ENCODE measurements at regions not wholly inside any gene's neighbourhood (a gene's known extent, or its start where the extent isn't known, plus 50 kb on each side); places are given as distances from the start of the nearest gene placed in this dataset.

DNA sequence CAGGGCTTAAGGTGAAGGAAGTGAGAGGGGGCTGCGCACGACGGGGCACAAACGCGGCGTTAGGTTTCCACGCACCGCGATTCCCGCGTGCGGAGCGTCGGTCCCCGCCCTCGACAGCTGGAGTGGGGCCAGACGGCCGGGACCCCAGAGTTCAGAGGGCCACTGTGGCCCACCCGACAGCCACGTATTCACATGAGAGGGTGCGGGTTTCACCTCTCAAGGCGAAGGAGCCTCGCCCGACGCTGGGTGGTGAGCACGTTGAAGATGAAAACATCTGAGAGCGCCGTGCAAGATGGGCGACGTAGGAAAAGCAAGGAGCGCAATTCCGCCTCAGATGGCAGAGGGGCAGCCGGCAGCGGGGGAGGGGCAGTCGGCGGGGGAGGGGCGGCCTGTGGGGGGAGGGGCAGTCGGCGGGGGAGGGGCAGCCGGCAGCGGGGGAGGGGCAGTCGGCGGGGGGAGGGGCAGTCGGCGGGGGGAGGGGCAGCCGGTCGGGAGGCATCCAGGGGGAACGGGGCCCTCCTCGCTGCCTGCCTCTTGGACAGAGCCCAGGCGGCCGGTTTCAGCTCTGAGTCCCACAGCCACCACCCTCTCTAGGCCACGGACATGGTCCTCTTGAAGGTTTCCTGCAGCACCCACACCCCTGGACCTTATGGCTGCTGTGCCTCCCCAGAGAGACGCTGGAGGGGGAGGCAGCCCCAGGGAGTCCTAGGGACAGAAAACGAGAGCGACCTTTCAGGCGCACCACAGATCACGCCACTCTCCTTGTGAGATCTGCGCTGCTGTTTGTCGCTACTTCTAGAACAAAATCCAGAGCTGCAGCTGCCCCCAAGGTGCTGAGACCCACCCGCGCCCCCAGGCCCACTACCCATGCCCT is 113.7 kb downstream of the DLL1 start:
- TF ChIP-seq, protein P1, sequence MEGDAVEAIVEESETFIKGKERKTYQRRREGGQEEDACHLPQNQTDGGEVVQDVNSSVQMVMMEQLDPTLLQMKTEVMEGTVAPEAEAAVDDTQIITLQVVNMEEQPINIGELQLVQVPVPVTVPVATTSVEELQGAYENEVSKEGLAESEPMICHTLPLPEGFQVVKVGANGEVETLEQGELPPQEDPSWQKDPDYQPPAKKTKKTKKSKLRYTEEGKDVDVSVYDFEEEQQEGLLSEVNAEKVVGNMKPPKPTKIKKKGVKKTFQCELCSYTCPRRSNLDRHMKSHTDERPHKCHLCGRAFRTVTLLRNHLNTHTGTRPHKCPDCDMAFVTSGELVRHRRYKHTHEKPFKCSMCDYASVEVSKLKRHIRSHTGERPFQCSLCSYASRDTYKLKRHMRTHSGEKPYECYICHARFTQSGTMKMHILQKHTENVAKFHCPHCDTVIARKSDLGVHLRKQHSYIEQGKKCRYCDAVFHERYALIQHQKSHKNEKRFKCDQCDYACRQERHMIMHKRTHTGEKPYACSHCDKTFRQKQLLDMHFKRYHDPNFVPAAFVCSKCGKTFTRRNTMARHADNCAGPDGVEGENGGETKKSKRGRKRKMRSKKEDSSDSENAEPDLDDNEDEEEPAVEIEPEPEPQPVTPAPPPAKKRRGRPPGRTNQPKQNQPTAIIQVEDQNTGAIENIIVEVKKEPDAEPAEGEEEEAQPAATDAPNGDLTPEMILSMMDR (conservative IDR thresholded peaks at IDR 0.05; ENCODE audit: low read depth, low read length) = no peak
- no peak for DNase-seq (ENCODE audit: low read depth)
- no peak overlapping the region for H3K4me3 ChIP-seq (ENCODE audit: low read depth, low read length)

DNA sequence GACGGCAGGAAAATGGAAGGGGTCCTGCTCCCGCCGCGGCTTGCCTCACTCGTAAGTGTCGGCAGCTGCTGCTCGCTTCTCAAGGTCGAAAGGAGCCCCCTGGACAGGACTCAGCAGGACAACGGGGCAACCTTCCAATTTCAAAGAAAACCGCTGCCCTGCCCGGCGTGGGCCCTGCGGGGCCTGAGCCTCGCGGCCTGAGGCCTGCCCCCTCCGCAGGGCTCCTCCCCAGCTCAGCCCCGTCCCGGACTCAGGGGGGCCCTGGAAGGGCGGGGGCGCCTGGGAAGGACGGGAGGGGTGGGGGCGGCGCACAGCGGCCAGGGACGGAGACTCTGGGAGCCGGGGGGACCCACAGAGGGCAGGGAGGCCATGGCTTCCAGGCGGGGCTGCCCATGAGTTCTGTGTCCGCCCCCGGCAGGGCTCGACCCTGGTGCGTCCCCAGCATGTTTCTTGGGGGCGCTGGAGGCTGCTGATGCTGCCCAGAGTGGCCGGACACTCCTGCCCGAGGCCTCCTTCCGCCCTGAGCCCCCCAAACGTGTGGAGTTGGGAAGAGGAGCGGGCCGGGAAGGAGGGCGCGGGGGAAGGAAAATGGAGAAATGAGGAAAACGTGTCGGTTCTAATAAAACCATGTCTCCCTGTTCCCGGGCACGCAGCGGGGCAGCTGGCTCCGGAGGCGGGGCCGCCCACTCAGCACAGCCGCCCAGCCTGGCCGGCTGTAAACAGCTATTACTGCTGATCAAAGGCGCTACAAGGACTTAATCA is 114.6 kb downstream of the DLL1 start:
- DNase-seq (ENCODE audit: low read depth) = no peak
- TF ChIP-seq, protein P1 (conservative IDR thresholded peaks at IDR 0.05; ENCODE audit: low read depth, low read length) = no peak
- no peak overlapping the region for H3K4me3 ChIP-seq (ENCODE audit: low read depth, low read length)

DNA sequence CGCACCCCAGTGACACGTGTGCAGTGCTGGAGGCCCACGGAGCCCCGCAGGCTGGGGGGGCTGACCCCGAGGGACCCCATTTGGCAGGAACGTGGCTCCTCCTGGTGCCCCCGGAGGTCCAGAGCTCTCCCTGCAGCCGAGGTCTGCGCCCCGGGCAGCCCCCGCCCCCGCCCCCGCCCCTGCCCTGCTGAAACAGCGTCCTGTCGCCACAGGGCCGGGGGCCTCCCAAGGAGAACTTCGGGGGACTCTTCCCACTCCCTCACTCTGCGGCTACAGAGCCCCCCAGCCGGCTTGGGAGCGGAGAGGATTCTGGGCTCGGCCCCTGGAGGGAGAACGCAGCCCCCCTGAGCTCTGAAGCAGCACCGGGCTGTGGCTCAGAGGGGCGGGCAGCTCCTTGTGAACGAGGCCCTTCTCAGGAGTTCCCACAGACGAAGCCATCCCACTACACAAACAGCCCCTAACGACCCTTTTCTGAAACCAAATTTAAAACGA is 115.2 kb downstream of the DLL1 start:
- TF ChIP-seq, protein P1 (conservative IDR thresholded peaks at IDR 0.05; ENCODE audit: low read depth, low read length) = no peak
- H3K4me3 ChIP-seq (ENCODE audit: low read depth, low read length) = no peak overlapping the region
- DNase-seq (ENCODE audit: low read depth) = no peak

DNA sequence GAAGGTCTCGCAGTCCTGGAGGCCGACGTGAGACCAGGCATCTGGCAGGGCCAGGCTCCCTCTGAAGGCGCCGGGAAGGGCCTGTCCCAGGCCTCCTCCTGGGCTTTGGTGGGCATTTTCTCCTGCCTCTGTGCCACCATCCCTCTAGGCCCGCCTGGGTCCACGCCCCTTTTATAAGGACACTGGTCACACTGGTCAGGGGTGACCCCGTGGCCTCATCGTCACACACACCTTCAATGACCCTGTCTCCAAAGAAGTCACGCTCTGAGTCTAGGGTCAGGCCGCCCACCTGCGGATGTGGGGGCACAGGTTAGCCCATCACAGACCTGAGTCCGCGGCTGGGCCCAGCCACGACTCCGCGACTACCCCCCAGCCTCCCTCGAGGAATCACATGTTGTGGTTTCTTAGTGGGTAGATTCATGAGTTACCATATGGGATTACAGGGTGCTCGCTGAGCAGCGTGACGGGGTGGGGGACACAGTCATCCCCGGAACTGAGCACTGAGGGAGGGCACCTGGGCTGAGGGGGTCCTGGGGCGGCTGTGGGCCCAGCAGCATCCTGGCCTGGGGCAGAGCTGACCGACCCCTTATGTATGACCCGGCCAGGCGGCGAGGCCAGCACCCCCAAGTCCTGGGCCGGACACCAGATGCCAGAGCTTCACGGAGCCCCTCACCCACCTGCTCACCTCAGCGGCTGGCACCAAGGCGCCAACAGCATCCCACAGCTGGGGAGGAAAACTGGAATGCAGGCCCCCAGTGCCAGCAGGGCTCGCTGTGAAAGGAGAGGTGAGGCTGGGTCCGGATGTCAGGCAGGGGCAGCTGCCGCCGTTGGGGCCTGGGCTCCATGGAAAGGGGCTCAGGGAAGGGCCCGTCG is 115.9 kb downstream of the DLL1 start:
- DNase-seq (ENCODE audit: low read depth) = no peak
- H3K4me3 ChIP-seq (ENCODE audit: low read depth, low read length) = no peak overlapping the region
- TF ChIP-seq, protein P1 (conservative IDR thresholded peaks at IDR 0.05; ENCODE audit: low read depth, low read length) = no peak

DNA sequence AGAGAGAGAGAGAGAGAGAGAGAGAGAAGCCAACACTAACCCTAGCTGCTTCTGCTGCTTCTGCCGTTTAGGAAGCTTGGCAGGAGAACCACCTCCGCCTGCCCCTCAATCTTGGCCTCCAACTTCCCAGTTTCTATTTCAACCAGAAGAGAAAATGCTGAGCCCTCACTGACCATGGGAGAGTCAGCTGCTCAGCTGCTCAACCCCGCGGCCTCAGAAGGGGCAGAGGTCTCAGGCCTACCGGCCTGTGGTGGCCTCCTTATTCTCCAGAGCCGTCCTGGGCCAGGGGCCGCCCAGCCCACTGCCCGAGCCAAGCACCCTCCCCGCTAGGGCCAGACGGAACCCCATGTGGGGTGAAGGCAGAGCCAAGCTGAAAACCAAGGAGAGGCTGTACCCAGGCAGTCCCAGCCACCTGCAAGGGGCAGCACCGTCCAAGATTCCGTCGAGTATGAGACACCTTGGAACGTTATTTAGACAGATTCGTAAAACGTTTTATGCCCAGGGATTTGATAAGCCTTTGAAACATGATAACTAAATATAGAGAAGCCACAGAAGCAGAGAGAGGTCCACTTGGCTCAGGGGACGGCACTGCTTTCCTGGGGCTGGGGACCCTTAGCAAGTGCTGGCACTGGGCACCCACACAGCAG is 116.6 kb downstream of the DLL1 start:
- no peak for DNase-seq (ENCODE audit: low read depth)
- TF ChIP-seq, protein P1 (conservative IDR thresholded peaks at IDR 0.05; ENCODE audit: low read depth, low read length) = no peak
- no peak overlapping the region for H3K4me3 ChIP-seq (ENCODE audit: low read depth, low read length)

DNA sequence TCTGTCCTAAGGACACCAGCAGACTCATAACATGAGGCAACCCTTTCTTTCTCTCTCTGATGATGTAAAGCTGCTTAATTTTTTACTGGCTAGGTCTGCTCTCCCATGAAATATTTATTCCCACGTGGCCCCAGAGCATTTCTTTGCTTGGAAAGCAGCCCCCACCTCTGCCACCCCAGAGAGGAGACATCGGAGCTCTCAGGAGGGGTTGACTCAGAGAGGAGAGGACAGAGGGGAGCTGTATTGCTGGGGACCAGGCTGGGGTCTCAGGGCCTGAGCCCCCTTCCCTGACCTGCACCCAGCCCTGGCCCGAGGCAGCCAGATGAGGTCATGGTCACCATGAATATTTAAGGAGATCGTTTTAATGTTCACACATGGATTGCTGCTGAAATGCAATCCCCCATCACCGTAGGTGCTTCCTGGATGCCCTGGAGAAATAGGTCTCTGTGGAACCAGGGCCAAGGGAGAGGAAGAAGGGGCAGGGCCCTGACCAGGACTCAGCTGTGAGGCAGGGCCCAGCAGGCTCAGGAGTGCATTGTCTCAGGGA is 117.5 kb downstream of the DLL1 start:
- no peak for DNase-seq (ENCODE audit: low read depth)
- no peak overlapping the region for H3K4me3 ChIP-seq (ENCODE audit: low read depth, low read length)
- TF ChIP-seq, protein P1 (conservative IDR thresholded peaks at IDR 0.05; ENCODE audit: low read depth, low read length) = no peak

Measured in epithelial cell of proximal tubule (primary cell).